IMR-90 (cell line): ENCODE measurements at regions not wholly inside any gene's neighbourhood (a gene's known extent, or its start where the extent isn't known, plus 50 kb on each side); places are given as distances from the start of the nearest gene placed in this dataset.

Source experiments
- CEBPB ChIP-seq: IDR thresholded peaks from 2 replicates; pipeline ENCODE4 v1.6.1; 2012; ENCODE audit warnings: low read depth, low read length, improper control_type of control experiment
- TF ChIP-seq, protein P1 (sequence below): conservative IDR thresholded peaks from 2 replicates; pipeline ENCODE4 v1.5.1; 2012; ENCODE audit warnings: mild to moderate bottlenecking, low read depth, low read length, improper control_type of control experiment

DNA sequence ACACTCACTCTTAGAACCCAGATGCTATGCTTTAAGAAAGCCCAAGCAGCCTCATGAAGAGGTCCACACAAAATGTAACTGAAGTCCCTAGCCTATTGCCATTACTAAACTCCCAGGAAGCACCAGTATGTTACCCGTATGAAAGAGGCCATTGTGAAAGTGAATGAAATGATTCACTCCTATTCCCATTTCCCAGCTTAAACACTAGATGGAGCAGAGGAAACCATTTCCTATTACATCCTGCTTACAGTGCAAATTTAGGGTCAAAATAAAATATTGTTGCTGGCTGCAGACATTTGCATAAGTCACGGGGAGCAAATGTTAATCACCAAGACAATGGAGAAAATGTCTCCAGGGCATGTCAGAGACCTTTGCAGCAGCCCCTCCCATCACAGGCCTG lies 989.7 kb upstream of the CRIM1 start:
- TF ChIP-seq, protein P1, sequence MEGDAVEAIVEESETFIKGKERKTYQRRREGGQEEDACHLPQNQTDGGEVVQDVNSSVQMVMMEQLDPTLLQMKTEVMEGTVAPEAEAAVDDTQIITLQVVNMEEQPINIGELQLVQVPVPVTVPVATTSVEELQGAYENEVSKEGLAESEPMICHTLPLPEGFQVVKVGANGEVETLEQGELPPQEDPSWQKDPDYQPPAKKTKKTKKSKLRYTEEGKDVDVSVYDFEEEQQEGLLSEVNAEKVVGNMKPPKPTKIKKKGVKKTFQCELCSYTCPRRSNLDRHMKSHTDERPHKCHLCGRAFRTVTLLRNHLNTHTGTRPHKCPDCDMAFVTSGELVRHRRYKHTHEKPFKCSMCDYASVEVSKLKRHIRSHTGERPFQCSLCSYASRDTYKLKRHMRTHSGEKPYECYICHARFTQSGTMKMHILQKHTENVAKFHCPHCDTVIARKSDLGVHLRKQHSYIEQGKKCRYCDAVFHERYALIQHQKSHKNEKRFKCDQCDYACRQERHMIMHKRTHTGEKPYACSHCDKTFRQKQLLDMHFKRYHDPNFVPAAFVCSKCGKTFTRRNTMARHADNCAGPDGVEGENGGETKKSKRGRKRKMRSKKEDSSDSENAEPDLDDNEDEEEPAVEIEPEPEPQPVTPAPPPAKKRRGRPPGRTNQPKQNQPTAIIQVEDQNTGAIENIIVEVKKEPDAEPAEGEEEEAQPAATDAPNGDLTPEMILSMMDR: no peak
- TF ChIP-seq CEBPB: no peak
